HG02798 (cell line): ENCODE measurements at regions not wholly inside any gene's neighbourhood (a gene's known extent, or its start where the extent isn't known, plus 50 kb on each side); places are given as distances from the start of the nearest gene placed in this dataset.
"Not testable (repeated sequence)": the region's sequence is repeated elsewhere in the genome, so short reads cannot be mapped to it uniquely, and the experiment has no call there.

Source experiments
- ATAC-seq: cut with Tn5 transposase; IDR thresholded peaks from one replicate; pipeline ENCODE4 v1.9.1; 2021; ENCODE audit warnings: mild to moderate bottlenecking; ENCODE audit not compliant: unreplicated experiment, poor library complexity

GRCh38 chr11:112663947-112664634, 297.1 kb upstream of the NCAM1 start:
- no peak for ATAC-seq

GRCh38 chr11:112665291-112665690, 295.9 kb upstream of the NCAM1 start:
- ATAC-seq = no peak

GRCh38 chr11:112666253-112666652, 295.0 kb upstream of the NCAM1 start:
- no peak for ATAC-seq

- no peak for ATAC-seq
Measured at GRCh38 chr11:112670806-112671570, 290.2 kb upstream of the NCAM1 start.

GRCh38 chr11:112673401-112673800, 287.8 kb upstream of the NCAM1 start:
- not testable (repeated sequence) for ATAC-seq

GRCh38 chr11:112685111-112685510, 276.1 kb upstream of the NCAM1 start:
- no peak for ATAC-seq

- ATAC-seq = no peak
Measured at GRCh38 chr11:112689851-112690250, 271.4 kb upstream of the NCAM1 start.

GRCh38 chr11:112693781-112694180, 267.4 kb upstream of the NCAM1 start:
- ATAC-seq = no peak

GRCh38 chr11:112694245-112694644, 267.0 kb upstream of the NCAM1 start:
- ATAC-seq = no peak

GRCh38 chr11:112694813-112695212, 266.4 kb upstream of the NCAM1 start:
- ATAC-seq = no peak

GRCh38 chr11:112697391-112698178, 263.6 kb upstream of the NCAM1 start:
- ATAC-seq = no peak

GRCh38 chr11:112705148-112705547, 256.1 kb upstream of the NCAM1 start:
- ATAC-seq = no peak

- ATAC-seq = no peak
Measured at GRCh38 chr11:112706863-112707262, 254.4 kb upstream of the NCAM1 start.

- ATAC-seq = not testable (repeated sequence)
Measured at GRCh38 chr11:112714340-112714739, 246.9 kb upstream of the NCAM1 start.

GRCh38 chr11:112715056-112715455, 246.2 kb upstream of the NCAM1 start:
- ATAC-seq = no peak

- no peak for ATAC-seq
Measured at GRCh38 chr11:112718483-112718882, 242.7 kb upstream of the NCAM1 start.

- no peak for ATAC-seq
Measured at GRCh38 chr11:112719736-112720525, 241.3 kb upstream of the NCAM1 start.

- ATAC-seq = no peak
Measured at GRCh38 chr11:112722148-112722547, 239.1 kb upstream of the NCAM1 start.

- ATAC-seq = no peak
Measured at GRCh38 chr11:112722876-112723275, 238.3 kb upstream of the NCAM1 start.
